Loucy (cell line): ENCODE measurements at regions not wholly inside any gene's neighbourhood (a gene's known extent, or its start where the extent isn't known, plus 50 kb on each side); places are given as distances from the start of the nearest gene placed in this dataset.

Experiments used
- EZH2phosphoT487 ChIP-seq: fragments of 200-600 bp; IDR thresholded peaks from 2 replicates; pipeline ENCODE4 v1.6.1; 2018; ENCODE audit warnings: antibody characterized with exemption, mild to moderate bottlenecking, moderate library complexity, borderline replicate concordance
- TF ChIP-seq, protein P1 (sequence below): fragments of 200-600 bp; sonication (generic); conservative IDR thresholded peaks from 2 replicates; pipeline ENCODE4 v1.5.1; 2014; ENCODE audit warnings: mild to moderate bottlenecking, antibody characterized with exemption, low read length

DNA sequence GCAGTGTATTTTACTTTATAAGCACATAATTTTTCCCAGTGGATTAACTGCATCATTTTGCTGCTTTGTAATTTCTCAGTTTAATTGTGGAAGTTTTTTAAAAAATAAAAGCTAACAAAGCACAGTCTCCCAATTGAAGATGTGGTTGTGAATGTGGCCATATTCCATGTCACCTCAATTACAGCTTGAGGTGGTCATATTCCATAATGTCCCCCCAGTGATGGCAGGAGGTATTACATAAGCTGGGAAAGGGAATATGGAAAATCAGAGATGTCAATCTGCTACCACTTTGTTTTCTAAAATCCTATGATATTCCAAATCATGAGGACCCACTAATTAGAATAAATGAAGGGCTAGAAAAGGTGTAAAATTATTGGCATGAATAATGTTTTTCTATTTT, 1672.0 kb upstream of the CDH9 start:
- TF ChIP-seq, protein P1, sequence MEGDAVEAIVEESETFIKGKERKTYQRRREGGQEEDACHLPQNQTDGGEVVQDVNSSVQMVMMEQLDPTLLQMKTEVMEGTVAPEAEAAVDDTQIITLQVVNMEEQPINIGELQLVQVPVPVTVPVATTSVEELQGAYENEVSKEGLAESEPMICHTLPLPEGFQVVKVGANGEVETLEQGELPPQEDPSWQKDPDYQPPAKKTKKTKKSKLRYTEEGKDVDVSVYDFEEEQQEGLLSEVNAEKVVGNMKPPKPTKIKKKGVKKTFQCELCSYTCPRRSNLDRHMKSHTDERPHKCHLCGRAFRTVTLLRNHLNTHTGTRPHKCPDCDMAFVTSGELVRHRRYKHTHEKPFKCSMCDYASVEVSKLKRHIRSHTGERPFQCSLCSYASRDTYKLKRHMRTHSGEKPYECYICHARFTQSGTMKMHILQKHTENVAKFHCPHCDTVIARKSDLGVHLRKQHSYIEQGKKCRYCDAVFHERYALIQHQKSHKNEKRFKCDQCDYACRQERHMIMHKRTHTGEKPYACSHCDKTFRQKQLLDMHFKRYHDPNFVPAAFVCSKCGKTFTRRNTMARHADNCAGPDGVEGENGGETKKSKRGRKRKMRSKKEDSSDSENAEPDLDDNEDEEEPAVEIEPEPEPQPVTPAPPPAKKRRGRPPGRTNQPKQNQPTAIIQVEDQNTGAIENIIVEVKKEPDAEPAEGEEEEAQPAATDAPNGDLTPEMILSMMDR = no peak; the same call in 1 of the 2 replicates
- TF ChIP-seq EZH2phosphoT487 = no peak
